ENCODE measurements at regions not wholly inside any gene's neighbourhood (a gene's known extent, or its start where the extent isn't known, plus 50 kb on each side); places are given as distances from the start of the nearest gene placed in this dataset.

DNA sequence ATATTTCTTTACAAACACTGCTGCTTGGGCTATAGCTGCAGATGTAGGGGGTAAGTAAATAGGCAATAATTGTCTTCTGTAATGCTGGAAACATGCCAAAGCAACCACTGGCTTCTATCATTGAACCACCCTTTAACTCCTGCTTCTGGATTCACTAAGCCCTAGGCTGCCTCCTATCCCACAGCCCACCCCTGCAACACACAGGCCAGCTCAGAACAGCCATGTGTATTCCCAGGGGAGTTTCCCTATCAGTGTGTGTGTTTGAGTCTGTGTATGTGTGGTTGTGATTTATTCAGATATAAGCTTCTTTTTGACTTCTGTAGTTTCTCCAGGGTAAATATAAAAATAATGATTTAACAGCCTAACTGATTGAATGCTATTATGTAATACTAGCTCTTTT, 291.3 kb downstream of the PCDH10 start:
- Histone ChIP-seq H3K4me1 (ENCODE audit: control insufficient read depth, insufficient read depth, low read length, unreplicated experiment) (no peaks in the 10 kb centered on the region), H2AFZ (ENCODE audit: low read length, unreplicated experiment) (no peak overlapping the region), H3K79me2 (ENCODE audit: control insufficient read depth, insufficient read depth, low read length, unreplicated experiment) (no peaks in the 10 kb centered on the region), H3K27me3 (ENCODE audit: insufficient read depth, low read length) (no peaks in the 10 kb centered on the region), H3K27ac (ENCODE audit: low read depth, low read length) (no peak overlapping the region), H3K36me3 (ENCODE audit: insufficient read depth, low read length) (no peaks in the 10 kb centered on the region), H3K4me3 (ENCODE audit: low read depth, low read length) (no peak overlapping the region)

DNA sequence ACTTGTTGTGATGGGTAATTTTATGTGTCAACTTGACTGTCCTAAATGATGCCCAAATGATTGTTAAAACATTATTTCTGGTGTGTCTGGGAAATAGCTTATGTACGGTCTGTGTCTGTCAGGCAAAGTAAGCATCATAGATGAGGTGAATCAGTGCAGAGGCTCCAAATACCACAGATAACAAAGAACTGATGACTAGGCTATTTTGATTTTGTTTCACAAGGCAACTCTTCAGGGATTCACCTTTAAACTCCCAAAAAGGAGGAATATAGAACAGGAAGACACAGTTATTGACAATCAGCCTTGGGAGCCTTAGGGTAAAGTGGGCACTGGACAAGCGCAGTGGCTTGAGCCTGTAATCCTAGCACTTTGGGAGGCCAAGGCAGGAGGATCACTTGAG, 290.7 kb downstream of the PCDH10 start:
- Histone ChIP-seq H3K36me3 (ENCODE audit: insufficient read depth, low read length) (no peaks in the 10 kb centered on the region), H3K27me3 (ENCODE audit: insufficient read depth, low read length) (no peaks in the 10 kb centered on the region), H3K79me2 (ENCODE audit: control insufficient read depth, insufficient read depth, low read length, unreplicated experiment) (no peaks in the 10 kb centered on the region), H3K4me1 (ENCODE audit: control insufficient read depth, insufficient read depth, low read length, unreplicated experiment) (no peaks in the 10 kb centered on the region), H3K27ac (ENCODE audit: low read depth, low read length) (no peak overlapping the region), H3K4me3 (ENCODE audit: low read depth, low read length) (no peak overlapping the region), H2AFZ (ENCODE audit: low read length, unreplicated experiment) (no peak overlapping the region)

- Histone ChIP-seq H3K27me3 (ENCODE audit: insufficient read depth, low read length) (no peaks in the 10 kb centered on the region), H3K79me2 (ENCODE audit: control insufficient read depth, insufficient read depth, low read length, unreplicated experiment) (no peaks in the 10 kb centered on the region), H2AFZ (ENCODE audit: low read length, unreplicated experiment) (no peak overlapping the region)
These were observed 275.5 kb downstream of the PCDH10 start for GRCh38 chr4:133424605-133425004.

GRCh38 chr4:133403913-133404312, 254.8 kb downstream of the PCDH10 start:
- no peaks in the 10 kb centered on the region for H3K36me3 ChIP-seq (ENCODE audit: insufficient read depth, low read length)
- H3K79me2 ChIP-seq (ENCODE audit: control insufficient read depth, insufficient read depth, low read length, unreplicated experiment), result no peaks in the 10 kb centered on the region
- H3K4me1 ChIP-seq (ENCODE audit: control insufficient read depth, insufficient read depth, low read length, unreplicated experiment), result no peaks in the 10 kb centered on the region
- no peak overlapping the region for H3K27ac ChIP-seq (ENCODE audit: low read depth, low read length)
- no peak overlapping the region for H3K4me3 ChIP-seq (ENCODE audit: low read depth, low read length)
- no peaks in the 10 kb centered on the region for H3K27me3 ChIP-seq (ENCODE audit: insufficient read depth, low read length)
- H2AFZ ChIP-seq (ENCODE audit: low read length, unreplicated experiment), result no peak overlapping the region

More at GRCh38 chr4:133424605-133425004, 275.5 kb downstream of the PCDH10 start:
- no peak overlapping the region for H3K4me3 ChIP-seq (ENCODE audit: low read depth, low read length)
- no peak overlapping the region for H3K27ac ChIP-seq (ENCODE audit: low read depth, low read length)
- no peaks in the 10 kb centered on the region for H3K36me3 ChIP-seq (ENCODE audit: insufficient read depth, low read length)
- H3K4me1 ChIP-seq (ENCODE audit: control insufficient read depth, insufficient read depth, low read length, unreplicated experiment), result no peaks in the 10 kb centered on the region

GRCh38 chr4:133402616-133403015, 253.5 kb downstream of the PCDH10 start:
- Histone ChIP-seq H3K36me3 (ENCODE audit: insufficient read depth, low read length) (no peaks in the 10 kb centered on the region), H3K27me3 (ENCODE audit: insufficient read depth, low read length) (no peaks in the 10 kb centered on the region), H3K4me1 (ENCODE audit: control insufficient read depth, insufficient read depth, low read length, unreplicated experiment) (no peaks in the 10 kb centered on the region), H3K27ac (ENCODE audit: low read depth, low read length) (no peak overlapping the region), H3K79me2 (ENCODE audit: control insufficient read depth, insufficient read depth, low read length, unreplicated experiment) (no peaks in the 10 kb centered on the region), H3K4me3 (ENCODE audit: low read depth, low read length) (no peak overlapping the region), H2AFZ (ENCODE audit: low read length, unreplicated experiment) (no peak overlapping the region)

DNA sequence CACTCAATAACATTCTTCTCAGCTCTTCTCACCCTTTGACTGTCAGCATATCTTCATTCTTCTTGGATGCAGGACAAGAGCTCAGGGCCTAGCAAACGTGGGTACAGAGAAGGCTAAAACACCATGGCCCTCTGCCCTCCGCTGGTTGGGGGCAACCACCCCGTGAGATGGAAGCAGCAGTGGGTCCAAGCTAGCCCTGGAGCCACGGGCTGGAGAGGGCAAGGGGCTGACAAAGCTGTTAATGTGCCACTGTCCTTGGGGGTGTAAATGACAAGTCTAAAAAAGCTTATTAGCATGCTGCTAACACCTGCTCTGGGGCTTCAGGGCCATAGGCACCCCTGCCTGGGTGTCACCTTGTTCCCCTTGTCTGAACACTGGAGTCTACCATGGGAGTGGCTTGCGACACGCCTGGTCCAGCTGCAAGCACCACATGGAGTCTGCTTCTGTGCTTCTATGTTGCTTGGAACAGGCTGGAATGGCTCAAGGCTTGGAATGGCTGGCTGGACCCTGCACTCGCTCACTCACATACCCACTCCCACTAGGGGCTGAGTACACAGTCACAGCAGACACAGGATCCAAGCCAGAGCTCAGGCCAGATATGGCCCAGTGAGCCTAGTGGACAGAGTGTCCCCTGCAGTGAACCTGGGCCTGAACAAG, 246.0 kb downstream of the PCDH10 start:
- Histone ChIP-seq H2AFZ (ENCODE audit: low read length, unreplicated experiment) (no peak overlapping the region), H3K79me2 (ENCODE audit: control insufficient read depth, insufficient read depth, low read length, unreplicated experiment) (no peaks in the 10 kb centered on the region), H3K36me3 (ENCODE audit: insufficient read depth, low read length) (no peaks in the 10 kb centered on the region), H3K27ac (ENCODE audit: low read depth, low read length) (no peak overlapping the region), H3K4me3 (ENCODE audit: low read depth, low read length) (no peak overlapping the region), H3K4me1 (ENCODE audit: control insufficient read depth, insufficient read depth, low read length, unreplicated experiment) (no peaks in the 10 kb centered on the region), H3K27me3 (ENCODE audit: insufficient read depth, low read length) (no peaks in the 10 kb centered on the region)

DNA sequence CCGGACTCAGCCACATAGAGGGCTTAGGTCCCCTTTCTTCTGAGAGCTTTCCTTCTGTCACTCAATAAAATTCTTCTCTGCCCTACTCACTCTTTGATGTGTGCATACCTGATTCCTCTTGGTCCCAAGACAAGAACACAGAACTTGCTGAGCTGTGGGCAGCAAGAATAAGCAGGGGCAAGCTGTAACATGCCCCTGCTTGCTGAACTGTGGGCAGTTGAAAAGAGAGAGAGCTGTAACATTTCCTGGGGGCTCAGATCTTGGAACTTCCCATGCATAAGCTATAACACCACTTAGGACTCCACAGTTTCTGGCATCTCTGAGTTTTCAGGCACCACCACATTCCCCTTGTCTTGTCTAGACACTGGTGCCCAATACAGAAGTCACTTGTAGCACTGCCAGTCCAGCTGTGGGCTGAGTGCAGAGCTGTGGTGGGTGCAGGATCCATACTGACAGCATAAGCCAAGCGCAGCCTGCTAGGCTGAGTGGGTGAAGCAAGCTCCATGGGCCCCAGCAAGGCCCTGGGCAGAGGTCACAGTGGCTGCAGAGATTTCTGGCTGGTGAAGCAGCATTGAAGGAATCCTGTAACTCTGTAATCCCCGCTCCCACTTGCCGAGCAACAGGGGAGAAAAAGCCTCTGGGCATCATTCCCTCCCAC, 241.2 kb downstream of the PCDH10 start:
- Histone ChIP-seq H3K4me3 (ENCODE audit: low read depth, low read length) (no peak overlapping the region), H3K27ac (ENCODE audit: low read depth, low read length) (no peak overlapping the region), H3K27me3 (ENCODE audit: insufficient read depth, low read length) (no peaks in the 10 kb centered on the region), H3K4me1 (ENCODE audit: control insufficient read depth, insufficient read depth, low read length, unreplicated experiment) (no peaks in the 10 kb centered on the region), H2AFZ (ENCODE audit: low read length, unreplicated experiment) (no peak overlapping the region), H3K36me3 (ENCODE audit: insufficient read depth, low read length) (no peaks in the 10 kb centered on the region), H3K79me2 (ENCODE audit: control insufficient read depth, insufficient read depth, low read length, unreplicated experiment) (no peaks in the 10 kb centered on the region)

- Histone ChIP-seq H3K4me1 (ENCODE audit: control insufficient read depth, insufficient read depth, low read length, unreplicated experiment) (no peaks in the 10 kb centered on the region), H3K4me3 (ENCODE audit: low read depth, low read length) (no peak overlapping the region), H3K79me2 (ENCODE audit: control insufficient read depth, insufficient read depth, low read length, unreplicated experiment) (no peaks in the 10 kb centered on the region), H3K27ac (ENCODE audit: low read depth, low read length) (no peak overlapping the region), H3K36me3 (ENCODE audit: insufficient read depth, low read length) (no peaks in the 10 kb centered on the region), H3K27me3 (ENCODE audit: insufficient read depth, low read length) (no peaks in the 10 kb centered on the region), H2AFZ (ENCODE audit: low read length, unreplicated experiment) (no peak overlapping the region)
These were observed 239.9 kb downstream of the PCDH10 start for GRCh38 chr4:133389029-133389428.

DNA sequence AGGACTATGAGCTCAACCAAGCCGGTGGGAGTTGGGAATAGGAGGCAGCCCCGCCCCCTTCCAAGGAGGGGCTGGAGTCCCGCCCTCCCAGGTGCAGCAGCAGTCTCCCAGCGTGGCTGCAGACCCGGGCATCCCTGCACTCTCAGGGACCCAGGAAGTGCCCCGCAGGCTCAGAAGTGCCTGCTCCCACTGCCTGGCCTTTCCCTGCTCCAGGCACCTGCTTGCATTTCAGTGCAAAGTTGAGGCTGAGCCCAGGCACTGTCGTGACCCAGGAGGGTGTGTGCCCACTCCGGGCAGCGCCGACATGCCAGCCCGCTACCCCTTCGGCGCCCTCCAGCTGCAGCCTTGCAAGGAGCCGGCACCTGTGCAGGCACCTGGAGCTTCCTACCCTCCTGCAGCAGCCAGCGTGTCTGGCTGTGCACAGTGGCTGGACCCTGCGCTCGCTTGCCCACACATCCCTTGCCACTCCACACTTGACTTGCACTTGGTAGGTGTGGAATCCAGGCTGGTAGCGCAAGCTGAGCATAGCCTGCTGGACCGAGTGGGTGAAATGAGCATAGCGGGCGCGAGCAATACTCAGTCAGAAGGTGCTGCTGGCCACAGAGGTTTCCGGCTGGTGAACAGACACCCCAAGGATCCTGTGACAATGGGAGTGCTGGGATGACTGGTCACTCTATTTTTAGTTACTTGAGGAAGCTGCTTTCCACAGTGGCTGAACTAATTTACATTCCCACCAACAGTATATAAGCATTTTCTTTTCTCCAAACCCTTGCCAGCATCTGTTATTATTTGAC, 236.3 kb downstream of the PCDH10 start:
- no peak overlapping the region for H2AFZ ChIP-seq (ENCODE audit: low read length, unreplicated experiment)
- H3K4me3 ChIP-seq (ENCODE audit: low read depth, low read length), result no peak overlapping the region
- H3K27ac ChIP-seq (ENCODE audit: low read depth, low read length), result no peak overlapping the region

GRCh38 chr4:133379681-133380438, 230.8 kb downstream of the PCDH10 start:
- Histone ChIP-seq H3K4me3 (ENCODE audit: low read depth, low read length) (no peak overlapping the region), H3K27ac (ENCODE audit: low read depth, low read length) (no peak overlapping the region), H2AFZ (ENCODE audit: low read length, unreplicated experiment) (no peak overlapping the region), H3K79me2 (ENCODE audit: control insufficient read depth, insufficient read depth, low read length, unreplicated experiment) (no peaks in the 10 kb centered on the region), H3K4me1 (ENCODE audit: control insufficient read depth, insufficient read depth, low read length, unreplicated experiment) (no peaks in the 10 kb centered on the region), H3K27me3 (ENCODE audit: insufficient read depth, low read length) (no peaks in the 10 kb centered on the region), H3K36me3 (ENCODE audit: insufficient read depth, low read length) (no peaks in the 10 kb centered on the region)

More for the DNA sequence above, 236.3 kb downstream of the PCDH10 start:
- Histone ChIP-seq H3K4me1 (ENCODE audit: control insufficient read depth, insufficient read depth, low read length, unreplicated experiment) (no peaks in the 10 kb centered on the region), H3K79me2 (ENCODE audit: control insufficient read depth, insufficient read depth, low read length, unreplicated experiment) (no peaks in the 10 kb centered on the region), H3K27me3 (ENCODE audit: insufficient read depth, low read length) (no peaks in the 10 kb centered on the region), H3K36me3 (ENCODE audit: insufficient read depth, low read length) (no peaks in the 10 kb centered on the region)

Measured in ACC112 (cell line).